Left renal pelvis (tissue), 4 donors: ENCODE measurements at regions not wholly inside any gene's neighbourhood (a gene's known extent, or its start where the extent isn't known, plus 50 kb on each side); places are given as distances from the start of the nearest gene placed in this dataset.
A peak's percentile ranks its signal among the peaks of the same experiment; 100 is the strongest.

ENCODE experiments used
- DNase-seq, 4 donors: peaks; one replicate each; pipeline ENCODE4 v3.0.0-alpha.2; 2013; ENCODE audit warnings: low read depth in 4 of 4, low spot score in 3 of 4

- DNase-seq: no peak
Observed at GRCh38 chr10:113967126-113967525, 76.5 kb upstream of the ADRB1 start.

GRCh38 chr10:113970641-113971040 is 73.0 kb upstream of the ADRB1 start:
- no peak for DNase-seq

GRCh38 chr10:113971349-113971973 is 72.2 kb upstream of the ADRB1 start:
- DNase-seq: no peak

- no peak for DNase-seq
Observed at GRCh38 chr10:113977174-113977573, 66.5 kb upstream of the ADRB1 start.

GRCh38 chr10:113978802-113979201 is 64.9 kb upstream of the ADRB1 start:
- DNase-seq: no peak

- DNase-seq: no peak
Observed at GRCh38 chr10:113979409-113979808, 64.3 kb upstream of the ADRB1 start.

- DNase-seq: no peak
Observed at GRCh38 chr10:113980408-113981087, 63.1 kb upstream of the ADRB1 start.

GRCh38 chr10:113982296-113982695 is 61.4 kb upstream of the ADRB1 start:
- DNase-seq: no peak

- peak; percentile 22 to 50 (median 38) for DNase-seq
Observed at GRCh38 chr10:113982769-113983168, 60.9 kb upstream of the ADRB1 start.

- DNase-seq: no peak
Observed at GRCh38 chr10:113983552-113983951, 60.1 kb upstream of the ADRB1 start.

GRCh38 chr10:113985297-113985844 is 58.3 kb upstream of the ADRB1 start:
- no peak for DNase-seq

- DNase-seq: no peak
Observed at GRCh38 chr10:113986316-113986715, 57.4 kb upstream of the ADRB1 start.

- DNase-seq: no peak
Observed at GRCh38 chr10:113987156-113987555, 56.5 kb upstream of the ADRB1 start.

GRCh38 chr10:113987805-113988204 is 55.9 kb upstream of the ADRB1 start:
- DNase-seq: no peak

GRCh38 chr10:113988535-113988934 is 55.1 kb upstream of the ADRB1 start:
- no peak for DNase-seq

GRCh38 chr10:113991091-113991860 is 52.4 kb upstream of the ADRB1 start:
- no peak for DNase-seq

GRCh38 chr10:113992471-113993011 is 51.1 kb upstream of the ADRB1 start:
- no peak for DNase-seq

- DNase-seq: peak in 1 of 4 donors; percentile 9
Observed at GRCh38 chr10:113993489-113993991, 50.1 kb upstream of the ADRB1 start.
